ENCODE measurements at regions not wholly inside any gene's neighbourhood (a gene's known extent, or its start where the extent isn't known, plus 50 kb on each side); places are given as distances from the start of the nearest gene placed in this dataset.

DNA sequence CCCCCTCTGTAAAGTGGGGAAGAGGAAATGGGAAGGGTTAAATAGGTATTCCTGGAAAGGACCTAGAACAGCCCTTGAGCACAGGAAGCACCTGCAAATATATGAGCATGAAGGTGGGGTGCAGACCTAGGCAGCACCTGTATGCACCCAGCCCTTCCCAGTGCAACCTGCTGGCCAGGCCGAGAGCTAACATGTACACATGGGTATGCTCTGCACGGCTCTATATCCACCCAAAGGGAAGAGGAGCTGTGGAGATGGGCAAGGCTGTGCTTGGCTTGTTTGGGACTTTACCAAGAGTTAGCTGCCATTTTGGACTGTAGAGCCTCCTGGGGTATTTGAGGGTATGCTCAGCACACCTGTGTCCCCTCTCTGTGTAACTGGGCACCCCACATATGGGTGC is 171.2 kb downstream of the KLF13 start:
- no peaks in the 10 kb centered on the region for H3K27me3 ChIP-seq (ENCODE audit: control insufficient read depth, insufficient read depth, low read length)
- H3K9ac ChIP-seq (ENCODE audit: low read length): no peak overlapping the region
- no peaks in the 10 kb centered on the region for H3K9me3 ChIP-seq (ENCODE audit: control insufficient read depth, insufficient read depth, low read depth, low read length)

DNA sequence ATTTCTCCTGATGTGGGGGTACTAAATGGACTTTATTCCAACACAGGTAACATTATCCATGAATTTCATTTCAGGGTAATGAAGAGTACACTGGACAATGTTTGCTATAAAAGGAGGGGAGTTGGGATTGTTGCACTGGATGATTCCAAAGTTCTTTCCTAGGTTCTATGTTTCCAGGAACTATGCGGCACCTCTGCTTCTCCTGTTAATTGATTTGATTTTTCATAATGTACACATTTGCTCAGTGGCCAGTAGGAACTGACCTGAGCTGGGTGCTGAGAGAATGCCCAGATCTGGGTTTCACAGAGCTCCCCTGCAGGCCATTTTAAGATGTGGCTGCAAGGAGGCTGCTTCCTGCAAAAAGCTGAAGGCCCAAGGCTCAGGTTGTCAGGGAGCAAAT is 171.7 kb downstream of the KLF13 start:
- Histone ChIP-seq H3K36me3 (ENCODE audit: control insufficient read depth, insufficient read depth, low read length) (no peaks in the 10 kb centered on the region), H3K4me1 (ENCODE audit: control insufficient read depth, insufficient read depth, low read length) (peaks cover 6% of the 10 kb centered on the region; the same call in 1 of the 2 replicates), H3K4me3 (ENCODE audit: low read depth, low read length) (no peak overlapping the region), H3K9ac (ENCODE audit: low read length) (no peak overlapping the region), H3K9me3 (ENCODE audit: control insufficient read depth, insufficient read depth, low read depth, low read length) (no peaks in the 10 kb centered on the region), H3K27ac (ENCODE audit: low read depth, low read length) (no peak overlapping the region), H3K27me3 (ENCODE audit: control insufficient read depth, insufficient read depth, low read length) (no peaks in the 10 kb centered on the region)

More for the DNA sequence above, 171.2 kb downstream of the KLF13 start:
- Histone ChIP-seq H3K36me3 (ENCODE audit: control insufficient read depth, insufficient read depth, low read length) (no peaks in the 10 kb centered on the region), H3K27ac (ENCODE audit: low read depth, low read length) (no peak overlapping the region), H3K4me1 (ENCODE audit: control insufficient read depth, insufficient read depth, low read length) (peaks cover 6% of the 10 kb centered on the region; the same call in 1 of the 2 replicates), H3K4me3 (ENCODE audit: low read depth, low read length) (no peak overlapping the region)

DNA sequence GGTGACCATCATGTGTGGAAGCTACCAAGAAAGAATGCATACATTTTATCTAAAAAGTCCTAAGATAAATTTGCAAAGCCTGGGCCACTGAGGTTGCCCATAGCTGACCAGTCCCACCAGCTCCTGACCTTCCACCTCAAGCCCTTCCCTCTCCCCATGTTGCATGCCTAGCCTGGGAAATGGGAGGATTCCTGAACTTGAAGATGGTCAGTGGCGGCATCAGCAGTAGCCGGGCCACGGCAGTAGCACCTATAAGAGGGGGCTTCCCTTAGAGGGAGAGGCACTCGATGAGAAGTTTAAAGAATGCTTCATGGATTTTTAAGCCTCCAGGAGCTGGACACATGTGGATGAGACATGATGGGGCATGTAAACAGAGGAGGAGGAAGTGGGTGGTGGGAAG is 172.1 kb downstream of the KLF13 start:
- Histone ChIP-seq H3K36me3 (ENCODE audit: control insufficient read depth, insufficient read depth, low read length) (no peaks in the 10 kb centered on the region), H3K4me3 (ENCODE audit: low read depth, low read length) (no peak overlapping the region), H3K9ac (ENCODE audit: low read length) (no peak overlapping the region), H3K27me3 (ENCODE audit: control insufficient read depth, insufficient read depth, low read length) (no peaks in the 10 kb centered on the region), H3K9me3 (ENCODE audit: control insufficient read depth, insufficient read depth, low read depth, low read length) (no peaks in the 10 kb centered on the region), H3K27ac (ENCODE audit: low read depth, low read length) (no peak overlapping the region), H3K4me1 (ENCODE audit: control insufficient read depth, insufficient read depth, low read length) (peaks cover 6% of the 10 kb centered on the region; the same call in 1 of the 2 replicates)

DNA sequence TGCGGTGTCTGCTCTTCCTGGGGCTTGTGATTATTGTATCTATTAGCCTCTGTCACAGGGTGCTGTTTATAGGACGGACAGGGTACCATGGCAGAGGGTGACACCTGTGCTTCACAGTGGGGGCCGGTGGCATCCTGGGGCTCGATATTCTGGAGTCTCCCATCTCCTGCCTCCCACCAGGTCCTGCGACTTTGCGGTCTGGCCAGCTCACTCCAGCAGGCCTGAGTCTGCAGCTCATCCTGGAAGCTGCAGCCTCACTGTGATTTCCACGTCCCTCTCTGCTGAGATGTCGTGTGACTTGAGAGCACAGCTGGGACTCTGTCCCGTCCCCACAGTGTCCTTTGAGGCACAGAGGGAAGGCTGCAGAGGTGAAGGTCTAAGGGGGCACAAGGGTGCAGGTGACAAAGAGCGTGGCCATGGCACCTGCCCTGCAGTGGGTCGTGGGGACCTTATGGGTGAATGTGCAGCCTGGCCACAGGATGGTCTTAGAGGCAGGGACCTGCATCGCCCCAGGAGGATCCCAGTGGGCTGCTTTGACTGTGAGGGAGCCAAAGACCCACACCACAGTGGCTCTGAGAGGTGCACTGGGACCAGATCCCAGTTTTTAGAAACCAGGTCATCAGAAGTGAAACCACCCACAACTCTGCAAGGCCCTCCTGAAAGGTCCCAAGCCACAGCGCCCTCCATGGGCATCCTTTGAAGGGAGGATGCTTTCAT is 172.8 kb downstream of the KLF13 start:
- Histone ChIP-seq H3K27me3 (ENCODE audit: control insufficient read depth, insufficient read depth, low read length) (no peaks in the 10 kb centered on the region), H3K36me3 (ENCODE audit: control insufficient read depth, insufficient read depth, low read length) (no peaks in the 10 kb centered on the region), H3K4me1 (ENCODE audit: control insufficient read depth, insufficient read depth, low read length) (peaks cover 6% of the 10 kb centered on the region; the same call in 1 of the 2 replicates), H3K27ac (ENCODE audit: low read depth, low read length) (no peak overlapping the region), H3K4me3 (ENCODE audit: low read depth, low read length) (no peak overlapping the region), H3K9ac (ENCODE audit: low read length) (no peak overlapping the region), H3K9me3 (ENCODE audit: control insufficient read depth, insufficient read depth, low read depth, low read length) (no peaks in the 10 kb centered on the region)

GRCh38 chr15:31499953-31500765 is 173.5 kb downstream of the KLF13 start:
- H3K27me3 ChIP-seq (ENCODE audit: control insufficient read depth, insufficient read depth, low read length): no peaks in the 10 kb centered on the region
- no peaks in the 10 kb centered on the region for H3K9me3 ChIP-seq (ENCODE audit: control insufficient read depth, insufficient read depth, low read depth, low read length)
- H3K27ac ChIP-seq (ENCODE audit: low read depth, low read length): no peak overlapping the region
- no peaks in the 10 kb centered on the region for H3K36me3 ChIP-seq (ENCODE audit: control insufficient read depth, insufficient read depth, low read length)
- H3K9ac ChIP-seq (ENCODE audit: low read length): no peak overlapping the region
- H3K4me3 ChIP-seq (ENCODE audit: low read depth, low read length): no peak overlapping the region
- peaks cover 6% of the 10 kb centered on the region; the same call in 1 of the 2 replicates for H3K4me1 ChIP-seq (ENCODE audit: control insufficient read depth, insufficient read depth, low read length)

DNA sequence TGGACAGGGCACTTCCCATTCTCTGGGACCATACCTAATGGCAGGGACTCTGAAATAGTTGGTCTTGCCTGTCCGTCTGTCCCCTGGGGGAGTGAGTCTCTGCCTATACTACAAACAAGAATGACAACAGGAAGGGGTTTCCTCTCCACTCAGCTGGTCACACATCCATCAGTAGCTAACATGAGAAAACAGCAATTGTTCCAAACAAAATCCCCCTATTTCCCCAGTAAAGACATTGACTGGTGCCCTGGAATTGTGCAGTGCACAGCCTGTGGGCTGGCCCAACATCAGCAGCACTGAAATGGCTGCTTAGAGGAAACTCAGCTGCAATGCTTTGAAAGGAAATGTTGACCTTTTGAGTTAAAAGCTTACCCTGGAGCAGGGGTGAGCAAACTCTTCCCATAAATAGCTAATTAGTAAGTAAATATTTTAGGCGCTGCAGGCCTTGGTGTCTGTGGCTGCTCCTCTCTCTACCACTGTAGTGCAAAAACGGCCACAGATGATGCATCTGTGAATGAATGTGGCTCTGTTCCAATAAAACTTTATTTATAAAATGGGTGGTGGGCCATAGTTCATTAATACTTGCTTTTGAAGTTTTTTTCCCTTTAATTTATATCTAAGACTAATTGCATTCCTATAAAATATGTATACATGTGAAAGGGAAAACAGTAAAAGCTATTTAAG is 174.3 kb downstream of the KLF13 start:
- Histone ChIP-seq H3K4me3 (ENCODE audit: low read depth, low read length) (no peak overlapping the region), H3K36me3 (ENCODE audit: control insufficient read depth, insufficient read depth, low read length) (no peaks in the 10 kb centered on the region), H3K4me1 (ENCODE audit: control insufficient read depth, insufficient read depth, low read length) (peaks cover 6% of the 10 kb centered on the region; the same call in 1 of the 2 replicates), H3K9ac (ENCODE audit: low read length) (no peak overlapping the region), H3K27me3 (ENCODE audit: control insufficient read depth, insufficient read depth, low read length) (no peaks in the 10 kb centered on the region), H3K27ac (ENCODE audit: low read depth, low read length) (no peak overlapping the region), H3K9me3 (ENCODE audit: control insufficient read depth, insufficient read depth, low read depth, low read length) (no peaks in the 10 kb centered on the region)

GRCh38 chr15:31501536-31502157 is 175.0 kb downstream of the KLF13 start:
- H3K4me3 ChIP-seq (ENCODE audit: low read depth, low read length): no peak overlapping the region
- H3K36me3 ChIP-seq (ENCODE audit: control insufficient read depth, insufficient read depth, low read length): no peaks in the 10 kb centered on the region

GRCh38 chr15:31502541-31503229 is 176.1 kb downstream of the KLF13 start:
- Histone ChIP-seq H3K27me3 (ENCODE audit: control insufficient read depth, insufficient read depth, low read length) (no peaks in the 10 kb centered on the region), H3K9ac (ENCODE audit: low read length) (no peak overlapping the region), H3K4me3 (ENCODE audit: low read depth, low read length) (no peak overlapping the region), H3K27ac (ENCODE audit: low read depth, low read length) (no peak overlapping the region), H3K36me3 (ENCODE audit: control insufficient read depth, insufficient read depth, low read length) (no peaks in the 10 kb centered on the region), H3K4me1 (ENCODE audit: control insufficient read depth, insufficient read depth, low read length) (peaks cover 6% of the 10 kb centered on the region; the same call in 1 of the 2 replicates), H3K9me3 (ENCODE audit: control insufficient read depth, insufficient read depth, low read depth, low read length) (no peaks in the 10 kb centered on the region)

More at GRCh38 chr15:31501536-31502157, 175.0 kb downstream of the KLF13 start:
- Histone ChIP-seq H3K9me3 (ENCODE audit: control insufficient read depth, insufficient read depth, low read depth, low read length) (no peaks in the 10 kb centered on the region), H3K4me1 (ENCODE audit: control insufficient read depth, insufficient read depth, low read length) (peaks cover 6% of the 10 kb centered on the region; the same call in 1 of the 2 replicates), H3K9ac (ENCODE audit: low read length) (no peak overlapping the region), H3K27me3 (ENCODE audit: control insufficient read depth, insufficient read depth, low read length) (no peaks in the 10 kb centered on the region), H3K27ac (ENCODE audit: low read depth, low read length) (no peak overlapping the region)

DNA sequence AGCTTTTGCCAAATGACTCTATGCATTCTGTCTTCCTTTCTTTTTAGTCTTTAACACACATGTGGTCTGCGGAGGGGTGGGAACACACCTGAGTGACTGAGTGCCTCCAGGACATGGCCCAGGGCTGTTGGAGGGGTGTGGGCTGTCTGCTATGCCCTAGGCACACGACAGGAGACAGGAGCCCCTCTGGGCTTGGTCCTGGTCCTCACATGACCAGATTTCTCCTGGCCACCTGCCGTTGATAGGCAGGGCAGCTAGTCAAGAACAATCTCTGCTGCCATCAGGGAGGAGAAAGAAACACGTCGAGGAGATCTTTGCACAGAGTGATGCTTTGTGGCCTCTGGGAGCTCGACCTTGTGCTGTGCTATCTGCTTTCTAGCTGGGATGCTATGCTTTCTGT is 176.6 kb downstream of the KLF13 start:
- no peak overlapping the region for H3K9ac ChIP-seq (ENCODE audit: low read length)
- no peaks in the 10 kb centered on the region for H3K36me3 ChIP-seq (ENCODE audit: control insufficient read depth, insufficient read depth, low read length)
- no peaks in the 10 kb centered on the region for H3K27me3 ChIP-seq (ENCODE audit: control insufficient read depth, insufficient read depth, low read length)
- no peak overlapping the region for H3K27ac ChIP-seq (ENCODE audit: low read depth, low read length)
- peaks cover 6% of the 10 kb centered on the region; the same call in 1 of the 2 replicates for H3K4me1 ChIP-seq (ENCODE audit: control insufficient read depth, insufficient read depth, low read length)
- no peaks in the 10 kb centered on the region for H3K9me3 ChIP-seq (ENCODE audit: control insufficient read depth, insufficient read depth, low read depth, low read length)
- no peak overlapping the region for H3K4me3 ChIP-seq (ENCODE audit: low read depth, low read length)

- no peaks in the 10 kb centered on the region for H3K36me3 ChIP-seq (ENCODE audit: control insufficient read depth, insufficient read depth, low read length)
- H3K4me3 ChIP-seq (ENCODE audit: low read depth, low read length): no peak overlapping the region
- H3K9me3 ChIP-seq (ENCODE audit: control insufficient read depth, insufficient read depth, low read depth, low read length): no peaks in the 10 kb centered on the region
- peaks cover 6% of the 10 kb centered on the region; the same call in 1 of the 2 replicates for H3K4me1 ChIP-seq (ENCODE audit: control insufficient read depth, insufficient read depth, low read length)
- H3K9ac ChIP-seq (ENCODE audit: low read length): no peak overlapping the region
- no peaks in the 10 kb centered on the region for H3K27me3 ChIP-seq (ENCODE audit: control insufficient read depth, insufficient read depth, low read length)
- no peak overlapping the region for H3K27ac ChIP-seq (ENCODE audit: low read depth, low read length)
These were observed 177.3 kb downstream of the KLF13 start for GRCh38 chr15:31503758-31504461.
